Mammary epithelial cell (primary cell): ENCODE measurements at regions not wholly inside any gene's neighbourhood (a gene's known extent, or its start where the extent isn't known, plus 50 kb on each side); places are given as distances from the start of the nearest gene placed in this dataset.

Experiments used
- CTCF ChIP-seq, 2 donors: IDR thresholded peaks in 1 of 2; conservative IDR thresholded peaks in 1 of 2; 2 replicates each; pipeline ENCODE4 v1.5.1; 2011 to 2012; ENCODE audit warnings: inconsistent platforms in 2 of 2, low read length in 2 of 2, mild to moderate bottlenecking in 2 of 2, control low read depth in 1 of 2, low read depth in 1 of 2; ENCODE audit not compliant: insufficient read depth in 1 of 2; ENCODE audit errors: extremely low read depth in 1 of 2
- EZH2 ChIP-seq: IDR thresholded peaks from 2 replicates; pipeline ENCODE4 v1.6.1; 2012; ENCODE audit warnings: low read length, inconsistent platforms, borderline replicate concordance

GRCh38 chr5:125457617-125458016 lies 711.2 kb upstream of the ZNF608 start:
- TF ChIP-seq CTCF (conservative IDR thresholded peaks at IDR 0.05 in 1 of 2, IDR thresholded peaks at IDR 0.05 in 1 of 2; ENCODE audit: extremely low read depth in 1 of 2, insufficient read depth in 1 of 2, low read depth in 1 of 2, low read length in 2 of 2) (no peak), EZH2 (no peak)
